GM19468 (cell line): ENCODE measurements at regions not wholly inside any gene's neighbourhood (a gene's known extent, or its start where the extent isn't known, plus 50 kb on each side); places are given as distances from the start of the nearest gene placed in this dataset.

Experiments
- ATAC-seq: cut with Tn5 transposase; IDR thresholded peaks from one replicate; pipeline ENCODE4 v1.9.1; 2021; ENCODE audit warnings: mild to moderate bottlenecking, moderate library complexity, moderate number of reproducible peaks; ENCODE audit not compliant: unreplicated experiment; ENCODE audit errors: extremely low read depth

DNA sequence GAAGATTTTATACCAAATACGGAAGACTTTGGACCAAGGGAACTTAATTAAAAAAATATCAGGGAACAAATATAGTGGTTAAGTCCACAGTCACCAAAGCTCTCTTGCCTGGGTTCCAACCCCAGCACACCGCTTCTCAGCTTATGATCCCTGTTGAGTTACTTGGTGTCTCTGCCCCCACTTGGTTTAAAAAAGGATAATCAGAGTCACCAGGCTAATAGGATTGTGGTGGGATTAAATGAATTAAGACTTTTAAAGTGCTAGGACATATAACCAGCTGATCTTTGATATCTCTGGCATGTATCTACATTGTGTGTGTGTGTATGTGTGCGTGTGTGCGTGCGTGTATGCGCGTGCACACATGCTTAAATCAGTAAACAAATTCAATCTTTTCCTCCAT, 474.7 kb upstream of the DAB1 start:
- ATAC-seq: no peak

DNA sequence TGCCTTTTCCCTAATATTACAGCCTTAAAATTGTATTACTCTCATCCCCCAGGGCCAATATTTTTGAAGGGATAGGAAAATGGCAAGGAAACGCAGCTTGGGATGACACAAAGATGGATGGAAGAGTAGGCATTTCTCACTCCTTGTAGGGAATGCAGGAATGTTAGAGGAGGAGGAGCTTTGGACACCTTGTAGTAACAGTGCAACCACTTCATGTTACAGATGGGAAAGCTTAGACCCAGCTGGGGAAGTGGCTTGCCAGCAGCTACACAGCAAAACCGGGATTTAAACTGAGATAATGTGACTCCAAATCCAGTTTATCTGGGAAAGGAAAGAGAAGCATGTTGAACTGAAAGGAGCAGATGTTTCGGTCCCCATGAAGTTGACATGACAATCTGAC, 473.7 kb upstream of the DAB1 start:
- no peak for ATAC-seq

GRCh38 chr1:57894315-57894714, 470.5 kb upstream of the DAB1 start:
- ATAC-seq: no peak

DNA sequence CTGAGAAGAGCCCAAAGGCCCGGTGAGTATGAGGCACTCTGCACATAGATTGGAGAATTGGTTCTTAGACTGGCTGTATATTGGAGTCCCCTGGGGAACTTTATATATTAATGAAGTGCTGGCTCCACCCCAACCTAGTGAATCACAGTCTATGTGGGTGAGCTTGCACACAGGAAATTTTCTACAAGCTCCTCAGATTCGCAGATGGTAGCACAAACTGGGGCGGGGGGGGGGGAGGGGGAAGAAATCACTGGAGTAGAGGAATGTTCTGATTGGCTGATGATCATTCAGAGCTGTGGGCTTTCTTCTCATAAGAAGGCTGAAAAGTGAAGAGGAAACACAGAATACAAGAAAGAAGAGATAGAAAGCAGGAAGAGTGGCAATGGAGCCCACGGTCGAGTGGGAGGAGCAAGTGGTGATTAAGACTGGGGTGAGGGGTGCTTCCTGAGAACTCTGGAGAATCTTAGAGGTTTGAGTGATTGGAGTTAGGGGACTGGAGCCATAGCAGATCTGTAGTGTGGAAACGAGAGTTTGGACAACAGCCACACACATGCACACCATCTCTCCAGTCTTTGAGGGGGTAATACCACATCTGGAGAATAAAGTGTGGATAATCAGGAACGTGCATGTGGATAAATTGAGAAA, 465.9 kb upstream of the DAB1 start:
- no peak for ATAC-seq

GRCh38 chr1:57887964-57888491, 464.2 kb upstream of the DAB1 start:
- ATAC-seq: no peak

- no peak for ATAC-seq
Observed at GRCh38 chr1:57886376-57886775, 462.5 kb upstream of the DAB1 start.

- ATAC-seq: no peak
Observed at GRCh38 chr1:57883642-57883995, 459.8 kb upstream of the DAB1 start.

GRCh38 chr1:57882934-57883641, 459.2 kb upstream of the DAB1 start:
- ATAC-seq: no peak

- no peak for ATAC-seq
Observed at GRCh38 chr1:57882072-57882471, 458.2 kb upstream of the DAB1 start.

- no peak for ATAC-seq
Observed at GRCh38 chr1:57881639-57882038, 457.8 kb upstream of the DAB1 start.

- ATAC-seq: no peak
Observed at GRCh38 chr1:57879700-57880099, 455.8 kb upstream of the DAB1 start.

DNA sequence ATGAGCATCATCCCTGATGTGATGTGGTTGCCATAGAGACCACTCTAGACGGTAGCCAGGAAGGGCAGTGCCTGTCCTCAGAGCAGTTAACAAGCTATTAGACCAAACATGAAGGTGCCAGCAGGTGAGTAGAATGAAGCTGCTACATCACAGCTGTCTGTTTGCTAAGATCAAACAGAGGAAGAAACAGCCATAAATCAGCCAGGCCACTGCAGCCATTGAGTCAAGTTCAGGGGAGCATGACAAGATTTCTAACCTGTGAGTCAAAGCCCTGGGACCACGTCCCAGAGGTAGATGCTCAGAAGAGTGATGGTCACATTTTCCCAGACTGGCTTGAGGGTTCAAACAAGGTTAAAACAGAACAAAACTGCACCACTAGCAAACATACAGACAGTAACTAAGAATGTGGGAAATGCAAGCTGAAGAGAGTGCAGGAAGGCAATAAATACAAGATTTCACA, 450.6 kb upstream of the DAB1 start:
- ATAC-seq: no peak

DNA sequence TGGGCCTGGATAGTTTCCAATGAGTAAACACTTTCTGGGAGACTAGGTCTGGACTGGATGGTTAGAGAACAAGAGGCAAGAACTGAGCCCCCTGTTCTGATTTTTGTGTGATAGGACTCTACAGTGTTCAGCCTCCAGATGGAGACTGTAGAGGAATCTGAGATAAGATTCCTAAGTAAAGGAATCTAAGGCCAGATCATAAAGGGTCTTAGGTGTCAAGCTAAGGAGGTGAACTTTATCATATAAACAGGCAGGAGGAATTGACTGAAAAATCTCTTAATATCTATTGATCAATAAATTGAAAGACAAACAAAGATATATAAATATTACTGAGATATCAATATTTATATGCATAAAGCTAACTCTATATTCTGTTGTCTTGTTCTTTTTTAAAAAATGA, 449.1 kb upstream of the DAB1 start:
- ATAC-seq: no peak

GRCh38 chr1:57868908-57869307, 445.0 kb upstream of the DAB1 start:
- ATAC-seq: no peak

GRCh38 chr1:57868239-57868638, 444.4 kb upstream of the DAB1 start:
- ATAC-seq: no peak

DNA sequence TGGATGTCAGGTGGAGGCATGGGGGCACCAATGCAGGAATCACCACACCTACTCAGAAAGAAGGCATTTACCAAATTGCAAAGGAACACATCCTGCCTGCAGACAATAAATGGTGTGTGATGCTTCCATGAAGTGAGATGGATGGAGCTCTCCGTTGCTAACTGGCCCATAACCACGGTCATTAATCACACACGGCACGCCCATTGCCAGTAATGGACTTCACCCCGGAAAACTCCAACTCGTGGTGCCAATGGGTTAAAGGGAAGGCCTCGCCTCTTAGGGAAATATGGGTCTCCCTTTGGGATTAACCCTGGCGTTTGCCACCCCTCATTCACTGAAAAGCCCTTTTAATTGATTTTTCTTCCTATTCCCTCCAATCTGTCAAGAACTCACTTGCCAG, 443.1 kb upstream of the DAB1 start:
- no peak for ATAC-seq

DNA sequence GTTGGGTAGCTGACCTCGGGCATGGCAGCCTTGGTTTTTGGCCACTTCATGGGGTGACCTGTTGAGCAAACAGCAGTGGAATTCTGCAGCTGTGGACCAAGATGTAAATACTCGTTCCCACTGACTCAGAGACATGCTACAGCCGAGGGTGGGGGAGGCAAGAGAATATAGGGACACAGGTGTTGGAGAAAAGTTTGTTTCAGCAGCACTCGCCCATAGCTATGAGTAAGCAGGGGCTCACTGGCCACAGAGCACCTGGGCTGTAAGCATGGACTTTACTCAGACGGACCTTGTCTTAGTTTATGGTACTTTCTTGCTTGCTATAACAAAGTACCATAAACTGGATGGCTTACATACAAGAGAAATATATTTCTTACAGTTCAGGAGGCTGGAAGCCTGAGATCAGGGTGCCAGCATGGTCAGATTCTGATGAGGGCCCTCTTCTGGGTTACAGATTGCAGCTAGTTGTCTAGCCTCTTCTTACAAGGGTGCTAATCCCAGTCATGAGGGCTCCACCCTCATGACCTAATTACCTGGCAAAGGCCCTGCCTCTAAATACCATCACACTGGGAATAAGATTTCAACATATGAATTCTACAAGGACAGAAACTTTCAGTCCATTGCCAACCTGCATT, 437.2 kb upstream of the DAB1 start:
- no peak for ATAC-seq

- no peak for ATAC-seq
Observed at GRCh38 chr1:57860325-57860724, 436.5 kb upstream of the DAB1 start.

- ATAC-seq: no peak
Observed at GRCh38 chr1:57858740-57859139, 434.9 kb upstream of the DAB1 start.

- ATAC-seq: no peak
Observed at GRCh38 chr1:57857809-57858208, 433.9 kb upstream of the DAB1 start.

GRCh38 chr1:57854436-57854835, 430.6 kb upstream of the DAB1 start:
- ATAC-seq: no peak
